MM.1S (cell line): ENCODE measurements at regions not wholly inside any gene's neighbourhood (a gene's known extent, or its start where the extent isn't known, plus 50 kb on each side); places are given as distances from the start of the nearest gene placed in this dataset.

Experiments used
- DNase-seq: peaks from one replicate; pipeline ENCODE4 v3.0.0-alpha.2; 2015
- H2AFZ ChIP-seq: fragments of 300-600 bp; sonication (generic); 2 replicates; pipeline ENCODE4 v1.6.0; 2016; ENCODE audit warnings: antibody characterized with exemption, low read length
- H3F3A ChIP-seq: fragments of 300-600 bp; sonication (generic); 2 replicates; pipeline ENCODE4 v1.6.1; 2016; ENCODE audit warnings: mild to moderate bottlenecking, antibody characterized with exemption, low read length, moderate library complexity, mixed read lengths; ENCODE audit not compliant: insufficient read depth
- H3K27ac ChIP-seq: fragments of 300-600 bp; sonication (generic); 2 replicates; pipeline ENCODE4 v1.5.1; 2016; ENCODE audit warnings: mild to moderate bottlenecking, low read length
- H3K27me3 ChIP-seq: fragments of 300-600 bp; sonication (generic); replicated peaks from 2 replicates; pipeline ENCODE4 v1.6.0; 2016; ENCODE audit warnings: low read length; ENCODE audit not compliant: insufficient read depth
- H3K36me3 ChIP-seq: fragments of 300-600 bp; sonication (generic); replicated peaks from 2 replicates; pipeline ENCODE4 v1.6.1; 2016; ENCODE audit warnings: mild to moderate bottlenecking, low read length, mixed read lengths; ENCODE audit not compliant: insufficient read depth
- H3K4me1 ChIP-seq: fragments of 300-600 bp; sonication (generic); 2 replicates; pipeline ENCODE4 v1.6.1; 2016; ENCODE audit warnings: low read length, mixed read lengths
- H3K4me2 ChIP-seq: fragments of 300-600 bp; sonication (generic); 2 replicates; pipeline ENCODE4 v1.6.0; 2016; ENCODE audit warnings: low read depth, low read length
- H3K4me3 ChIP-seq: fragments of 300-600 bp; sonication (generic); 2 replicates; pipeline ENCODE4 v1.5.1; 2016; ENCODE audit warnings: low read length, mixed read lengths
- H3K79me2 ChIP-seq: fragments of 300-600 bp; sonication (generic); 2 replicates; pipeline ENCODE4 v1.6.1; 2016; ENCODE audit warnings: mixed run types, low read length, mixed read lengths
- H3K9ac ChIP-seq: fragments of 300-600 bp; sonication (generic); 2 replicates; pipeline ENCODE4 v1.6.1; 2016; ENCODE audit warnings: low read length, mixed read lengths
- H3K9me2 ChIP-seq: fragments of 300-600 bp; sonication (generic); replicated peaks from 2 replicates; pipeline ENCODE4 v1.6.1; 2016; ENCODE audit warnings: mild to moderate bottlenecking, low read length, mixed read lengths; ENCODE audit not compliant: insufficient read depth
- H3K9me3 ChIP-seq: fragments of 300-600 bp; sonication (generic); replicated peaks from 2 replicates; pipeline ENCODE4 v1.6.1; 2016; ENCODE audit warnings: mild to moderate bottlenecking, low read length, mixed read lengths; ENCODE audit not compliant: insufficient read depth
- H4K20me1 ChIP-seq: fragments of 300-600 bp; sonication (generic); 2 replicates; pipeline ENCODE4 v1.6.1; 2016; ENCODE audit warnings: mild to moderate bottlenecking, low read length, moderate library complexity, mixed read lengths; ENCODE audit not compliant: insufficient read depth
- CTCF ChIP-seq: fragments of 300-600 bp; sonication (generic); IDR thresholded peaks from 2 replicates; pipeline ENCODE4 v1.5.1; 2016; ENCODE audit warnings: antibody characterized with exemption, low read length, mixed read lengths
- EZH2 ChIP-seq: fragments of 300-600 bp; sonication (generic); optimal IDR thresholded peaks from 2 replicates; pipeline ENCODE3; 2017; ENCODE audit warnings: low read depth, mild to moderate bottlenecking, antibody characterized with exemption, low read length, mixed read lengths
- EZH2phosphoT487 ChIP-seq: fragments of 300-600 bp; sonication (generic); IDR thresholded peaks from 2 replicates; pipeline ENCODE4 v1.6.1; 2018; ENCODE audit warnings: antibody characterized with exemption, low read length

GRCh38 chr5:67643536-67643935 is 446.9 kb upstream of the CD180 start:
- H3K4me2 ChIP-seq, result no peak overlapping the region
- H2AFZ ChIP-seq, result no peak overlapping the region
- no peaks in the 10 kb centered on the region for H3K36me3 ChIP-seq
- H3K4me1 ChIP-seq, result no peaks in the 10 kb centered on the region
- H3K9me2 ChIP-seq, result no peaks in the 10 kb centered on the region
- no peaks in the 10 kb centered on the region for H3F3A ChIP-seq
- H3K9ac ChIP-seq, result no peak overlapping the region
- H3K27me3 ChIP-seq, result no peaks in the 10 kb centered on the region
- H3K9me3 ChIP-seq, result no peaks in the 10 kb centered on the region
- no peaks in the 10 kb centered on the region for H4K20me1 ChIP-seq
- H3K79me2 ChIP-seq, result no peaks in the 10 kb centered on the region
- TF ChIP-seq EZH2, result no peak
- TF ChIP-seq CTCF, result no peak
- TF ChIP-seq EZH2phosphoT487, result no peak
- DNase-seq, result no peak
- H3K4me3 ChIP-seq, result no peak overlapping the region
- no peak overlapping the region for H3K27ac ChIP-seq

- H3K4me3 ChIP-seq, result no peak overlapping the region
- no peak overlapping the region for H3K9ac ChIP-seq
- no peaks in the 10 kb centered on the region for H3K36me3 ChIP-seq
- no peaks in the 10 kb centered on the region for H3K9me2 ChIP-seq
- H3F3A ChIP-seq, result no peaks in the 10 kb centered on the region
- no peak for TF ChIP-seq EZH2phosphoT487
- no peak for TF ChIP-seq CTCF
- no peak for TF ChIP-seq EZH2
- H3K79me2 ChIP-seq, result no peaks in the 10 kb centered on the region
- H3K9me3 ChIP-seq, result no peaks in the 10 kb centered on the region
- no peak for DNase-seq
- no peak overlapping the region for H2AFZ ChIP-seq
- H3K4me2 ChIP-seq, result no peak overlapping the region
- no peaks in the 10 kb centered on the region for H3K27me3 ChIP-seq
- H4K20me1 ChIP-seq, result no peaks in the 10 kb centered on the region
- H3K4me1 ChIP-seq, result no peaks in the 10 kb centered on the region
- H3K27ac ChIP-seq, result no peak overlapping the region
These were observed 443.4 kb upstream of the CD180 start for GRCh38 chr5:67639976-67640375.

GRCh38 chr5:67639313-67639712 is 442.7 kb upstream of the CD180 start:
- H3K4me2 ChIP-seq, result no peak overlapping the region
- H3K4me1 ChIP-seq, result no peaks in the 10 kb centered on the region
- no peaks in the 10 kb centered on the region for H4K20me1 ChIP-seq
- no peaks in the 10 kb centered on the region for H3K9me2 ChIP-seq
- H3K27ac ChIP-seq, result no peak overlapping the region
- H3K9me3 ChIP-seq, result no peaks in the 10 kb centered on the region
- H3K27me3 ChIP-seq, result no peaks in the 10 kb centered on the region
- H3K79me2 ChIP-seq, result no peaks in the 10 kb centered on the region
- no peak for TF ChIP-seq CTCF
- no peak for TF ChIP-seq EZH2phosphoT487
- TF ChIP-seq EZH2, result no peak
- H2AFZ ChIP-seq, result no peak overlapping the region
- no peaks in the 10 kb centered on the region for H3F3A ChIP-seq
- H3K4me3 ChIP-seq, result no peak overlapping the region
- DNase-seq, result no peak
- H3K36me3 ChIP-seq, result no peaks in the 10 kb centered on the region
- H3K9ac ChIP-seq, result no peak overlapping the region
